OCI-LY7 (cell line): ENCODE measurements at regions not wholly inside any gene's neighbourhood (a gene's known extent, or its start where the extent isn't known, plus 50 kb on each side); places are given as distances from the start of the nearest gene placed in this dataset.

Experiments
- CTCF ChIP-seq: fragments of 200-600 bp; sonication (generic); conservative IDR thresholded peaks from 2 replicates; pipeline ENCODE4 v1.5.1; 2014; ENCODE audit warnings: mild to moderate bottlenecking, antibody characterized with exemption, low read length, moderate library complexity, mixed read lengths
- EZH2phosphoT487 ChIP-seq: fragments of 200-600 bp; sonication (generic); IDR thresholded peaks from 2 replicates; pipeline ENCODE4 v1.6.1; 2018; ENCODE audit warnings: low read depth, borderline replicate concordance, mild to moderate bottlenecking, mixed run types, antibody characterized with exemption, low read length, moderate library complexity, mixed read lengths

GRCh38 chr21:16590641-16591292 lies 861.0 kb downstream of the USP25 start:
- TF ChIP-seq CTCF (no peak), EZH2phosphoT487 (no peak)
